HS-27A (cell line): ENCODE measurements at regions not wholly inside any gene's neighbourhood (a gene's known extent, or its start where the extent isn't known, plus 50 kb on each side); places are given as distances from the start of the nearest gene placed in this dataset.

Experiments
- DNase-seq: peaks from one replicate; pipeline ENCODE4 v3.0.0-alpha.2; 2012; ENCODE audit warnings: low read depth, missing footprints

DNA sequence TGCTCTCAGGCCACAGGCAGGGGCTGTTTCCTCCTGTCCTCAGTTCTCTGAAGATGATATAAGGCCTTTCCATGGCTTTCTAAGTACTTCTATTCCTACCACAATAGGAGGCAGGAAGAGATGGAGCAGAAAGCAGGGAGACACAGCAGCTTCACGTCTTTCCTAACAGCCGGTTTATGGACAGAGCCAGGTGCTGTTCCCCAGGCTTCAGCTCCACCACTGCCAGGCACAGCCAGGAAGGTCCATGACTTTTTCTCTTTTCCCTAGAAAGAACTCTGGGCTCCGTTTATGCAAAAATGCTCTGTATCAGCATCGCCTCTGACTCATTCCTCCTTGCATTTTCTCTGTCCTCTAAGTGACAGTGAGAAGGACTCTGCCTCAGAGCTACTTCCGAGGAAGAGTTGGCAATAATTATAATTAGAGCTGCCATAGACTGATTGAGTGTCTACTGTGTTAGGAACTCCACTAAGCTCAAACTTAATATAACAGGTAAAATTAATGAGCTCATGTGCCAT lies 478.5 kb downstream of the RASEF start:
- DNase-seq = no peak

GRCh38 chr9:82586918-82587356 lies 476.0 kb downstream of the RASEF start:
- DNase-seq = no peak

DNA sequence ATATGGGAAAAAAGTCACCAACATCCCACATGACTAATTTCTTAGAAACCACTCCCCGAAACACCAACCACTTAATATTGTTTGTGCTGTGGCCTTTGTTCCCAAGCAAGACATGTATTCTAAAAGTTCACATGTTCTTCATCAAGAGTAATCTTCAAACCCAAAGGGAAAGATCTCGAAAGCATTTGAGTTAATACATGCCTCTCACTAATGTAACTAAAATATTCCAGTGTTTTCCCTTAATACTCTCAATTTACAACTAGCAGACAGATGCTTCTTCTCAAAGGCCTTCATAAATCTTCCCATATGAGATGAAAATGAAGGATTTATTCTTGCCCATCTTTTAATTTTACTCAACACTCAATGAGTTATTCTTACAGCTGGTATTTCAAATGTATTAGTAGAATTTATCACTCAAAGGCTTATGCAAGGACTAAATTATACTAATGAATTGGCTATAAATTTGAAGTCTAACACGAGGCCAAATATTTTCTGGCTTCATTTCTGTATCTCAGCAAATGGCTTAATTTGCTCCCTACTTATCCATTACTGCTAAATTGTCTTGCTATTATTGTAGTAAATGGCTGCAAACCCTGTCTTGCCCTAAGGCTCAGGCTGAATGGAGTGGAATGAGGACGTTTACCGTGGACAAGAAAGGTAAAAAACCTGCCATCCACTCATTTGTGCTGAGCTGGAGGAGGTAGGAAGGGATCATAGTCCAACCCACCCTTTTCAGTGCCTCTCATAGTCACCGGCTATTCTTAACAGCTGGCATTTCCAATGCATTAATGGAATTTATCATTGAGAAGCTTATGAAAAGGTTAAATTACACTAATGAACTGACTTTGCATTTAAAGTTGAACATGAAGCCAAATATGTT lies 474.4 kb downstream of the RASEF start:
- DNase-seq = no peak

DNA sequence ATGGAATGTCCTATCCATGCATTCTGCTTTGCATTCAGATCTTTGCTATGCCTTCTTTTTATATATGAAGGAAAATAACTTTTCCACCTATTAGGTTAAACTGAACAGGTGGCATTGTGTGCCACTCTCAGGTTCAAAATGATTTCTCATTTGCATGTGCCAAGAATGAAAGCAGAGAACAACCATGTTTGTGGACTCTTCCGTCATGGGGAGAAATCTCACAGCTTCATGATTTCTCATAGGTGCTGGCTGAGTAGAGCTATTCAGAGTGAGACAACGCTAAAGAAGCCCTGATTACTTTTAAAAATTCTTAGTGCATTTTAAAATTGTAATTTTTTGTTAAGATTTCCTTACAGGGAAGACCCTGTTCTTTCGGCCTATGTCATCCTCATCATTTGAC lies 472.1 kb downstream of the RASEF start:
- no peak for DNase-seq

GRCh38 chr9:82593501-82593900 lies 469.4 kb downstream of the RASEF start:
- no peak for DNase-seq

DNA sequence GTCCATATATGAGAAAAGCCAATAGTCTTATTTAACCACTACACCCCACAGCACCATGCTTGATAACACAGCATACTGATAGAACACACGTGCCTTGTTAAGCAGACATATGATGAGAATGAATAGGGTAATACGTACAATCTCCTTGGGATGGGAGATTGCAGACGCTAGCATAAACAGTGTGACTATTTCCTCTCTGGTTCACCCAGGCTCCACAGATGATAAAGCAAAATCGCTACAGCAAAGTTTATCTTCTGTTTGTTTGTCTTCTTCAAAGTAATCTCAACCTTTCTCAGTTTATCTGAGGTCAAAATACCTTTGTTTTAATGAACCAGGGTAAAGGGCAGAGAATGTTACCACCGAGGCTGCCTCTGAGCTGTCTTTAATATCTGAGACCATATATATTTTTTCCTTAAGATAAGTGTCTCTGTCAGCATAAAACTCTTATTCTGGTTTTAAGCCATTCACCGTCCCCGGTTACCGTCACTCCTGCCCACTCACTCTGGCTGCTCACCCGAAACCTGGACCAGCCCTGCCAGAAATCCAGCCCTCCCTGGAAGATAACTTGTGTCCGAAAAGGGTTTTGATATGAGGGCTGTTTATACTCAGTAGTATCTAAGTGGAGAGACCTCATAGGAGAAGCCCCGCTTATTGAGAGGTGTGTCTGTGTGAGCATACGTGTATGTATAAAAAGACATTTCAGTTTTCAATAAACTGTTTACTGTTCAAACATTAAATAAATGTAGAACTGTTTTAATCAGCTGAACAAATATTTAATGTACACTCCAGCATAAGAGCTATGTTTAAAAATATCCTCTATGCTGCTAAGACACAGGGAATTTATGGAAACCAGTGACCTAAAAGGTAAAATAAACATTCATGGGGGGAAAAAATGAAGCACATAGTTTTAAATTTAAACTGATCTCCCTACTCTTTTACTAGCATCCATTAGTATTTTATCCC lies 465.4 kb downstream of the RASEF start:
- DNase-seq = no peak

GRCh38 chr9:82598241-82599039 lies 464.5 kb downstream of the RASEF start:
- no peak for DNase-seq

DNA sequence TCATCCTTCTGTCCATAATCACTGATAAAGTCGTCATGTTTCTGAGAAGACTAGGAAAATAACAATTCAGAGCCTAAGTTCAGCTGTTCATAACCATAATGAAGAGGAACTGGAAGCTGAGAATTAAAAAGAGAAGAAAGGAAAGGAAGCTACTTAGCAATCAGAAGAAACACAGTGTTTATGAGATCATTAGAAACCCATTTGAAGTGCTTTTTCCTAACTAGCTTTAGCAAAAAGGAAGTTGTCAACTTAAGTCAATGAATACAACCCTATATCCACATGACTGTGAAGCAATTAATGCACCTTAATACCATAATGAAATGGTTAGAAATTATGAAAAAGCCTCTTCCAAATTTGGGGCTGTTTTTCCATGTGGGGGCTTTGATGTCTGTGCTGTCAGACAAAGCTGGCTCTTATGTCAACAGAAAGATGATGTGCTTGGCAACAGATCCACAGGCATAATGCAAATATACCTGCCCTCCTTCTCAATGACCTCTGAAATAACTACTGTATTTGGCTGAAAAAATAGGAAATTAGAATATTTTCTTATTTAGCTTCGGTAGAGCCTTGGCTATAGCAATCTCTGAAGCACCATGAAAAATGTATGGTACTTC lies 463.5 kb downstream of the RASEF start:
- no peak for DNase-seq

DNA sequence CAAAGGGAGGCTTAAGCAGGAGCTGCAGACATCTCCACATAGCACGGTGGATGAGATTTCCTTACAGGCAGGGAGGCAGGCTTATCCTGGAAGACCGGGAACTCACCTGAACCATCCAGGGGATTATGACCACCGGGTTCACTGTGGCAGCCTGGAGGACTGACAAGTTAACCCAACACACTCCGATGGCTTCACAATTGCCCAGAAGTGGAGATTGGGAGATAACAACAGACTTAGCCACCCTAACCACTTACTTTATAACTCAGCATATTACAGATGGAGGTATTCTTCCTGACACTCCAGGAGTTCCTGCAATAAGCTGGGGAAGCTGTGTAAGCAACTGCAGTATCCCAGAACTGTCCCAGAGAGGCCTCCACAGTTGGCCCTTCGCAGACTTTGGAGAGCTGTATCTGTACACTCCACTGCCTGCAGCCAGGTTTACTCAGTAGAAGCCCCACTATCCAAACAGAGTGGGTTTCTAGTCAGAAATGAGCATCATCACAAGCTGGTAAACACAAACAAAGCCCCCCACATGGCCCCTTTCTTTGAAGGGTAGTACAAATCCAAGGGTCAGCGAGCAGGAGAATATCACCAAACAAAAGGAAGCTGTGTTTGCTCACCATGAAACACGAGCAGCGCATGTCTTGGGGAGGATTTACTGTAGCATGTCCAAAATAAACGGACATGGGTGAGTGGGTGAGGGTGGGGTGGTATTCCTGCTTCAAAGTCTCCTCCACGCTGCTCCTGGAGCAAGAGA lies 462.2 kb downstream of the RASEF start:
- DNase-seq = no peak

DNA sequence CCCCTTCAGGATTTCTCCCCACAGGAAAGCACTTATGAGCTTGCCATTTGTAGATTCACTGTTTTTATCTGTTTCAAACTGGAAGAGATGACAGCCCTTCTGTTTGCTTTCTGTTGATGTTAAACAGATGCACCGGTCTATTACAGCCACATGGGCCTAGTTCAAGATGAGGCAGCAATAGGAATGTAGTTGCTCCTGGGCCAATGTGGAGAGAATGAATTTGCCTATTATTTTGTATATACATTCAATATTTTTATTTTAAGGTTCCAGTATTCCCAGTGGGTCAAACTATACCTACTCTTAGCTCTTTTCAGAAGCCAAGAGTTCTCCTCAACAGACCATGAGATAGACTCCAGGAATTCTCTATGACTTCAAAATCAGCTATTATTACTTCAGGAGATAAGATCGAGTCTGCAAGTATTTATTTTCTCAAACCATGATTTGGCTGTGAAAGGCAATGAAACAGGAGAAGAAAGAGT lies 461.6 kb downstream of the RASEF start:
- DNase-seq = no peak

DNA sequence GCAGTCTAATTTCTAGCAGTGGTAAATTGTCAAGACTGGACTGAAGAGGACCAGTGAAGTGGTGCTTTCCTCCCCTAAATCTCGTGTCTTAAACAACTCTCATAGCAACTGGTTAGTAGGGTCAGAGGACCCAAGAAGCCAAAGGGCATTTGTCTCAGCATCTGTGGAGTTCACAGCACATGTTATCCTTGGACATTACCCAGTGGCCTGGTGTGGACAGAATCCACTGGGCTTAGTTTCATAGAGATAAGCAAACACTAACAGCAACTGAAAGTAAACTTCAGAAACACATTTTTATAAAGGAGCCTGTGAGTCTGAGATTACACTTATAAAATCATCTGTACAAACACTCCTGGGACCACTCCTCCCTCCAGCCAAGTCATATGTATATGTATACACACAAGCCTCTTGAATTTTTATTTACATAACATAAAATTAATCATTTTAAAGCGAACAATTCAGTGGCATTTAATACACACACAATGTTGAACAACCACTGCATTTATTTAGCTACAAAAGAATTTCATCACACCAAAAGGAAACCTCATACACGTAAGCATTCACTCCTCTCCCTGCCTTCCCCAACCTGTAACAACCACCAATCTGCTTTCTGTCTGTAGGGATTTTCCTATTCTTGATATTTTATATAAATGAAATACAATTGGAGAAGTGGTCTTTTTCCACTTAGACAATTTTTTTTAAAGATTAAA lies 457.8 kb downstream of the RASEF start:
- DNase-seq = no peak

DNA sequence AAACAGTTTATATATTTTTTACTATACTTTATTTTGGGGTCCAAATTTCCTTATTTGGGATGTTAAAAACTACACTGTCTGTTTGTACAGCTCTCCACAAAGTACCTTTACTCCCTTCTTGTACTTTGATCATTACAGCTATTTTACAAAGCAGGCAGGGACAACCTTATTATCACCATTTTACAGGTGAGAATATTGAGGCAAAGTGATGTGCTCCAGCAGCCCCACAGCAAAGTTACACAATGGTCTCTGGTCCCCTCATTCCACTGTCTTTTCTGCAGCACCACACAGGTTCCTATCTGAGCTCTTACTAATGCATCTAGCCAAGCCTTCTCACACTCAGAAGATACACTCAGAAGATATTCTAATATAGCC lies 457.3 kb downstream of the RASEF start:
- DNase-seq = no peak

DNA sequence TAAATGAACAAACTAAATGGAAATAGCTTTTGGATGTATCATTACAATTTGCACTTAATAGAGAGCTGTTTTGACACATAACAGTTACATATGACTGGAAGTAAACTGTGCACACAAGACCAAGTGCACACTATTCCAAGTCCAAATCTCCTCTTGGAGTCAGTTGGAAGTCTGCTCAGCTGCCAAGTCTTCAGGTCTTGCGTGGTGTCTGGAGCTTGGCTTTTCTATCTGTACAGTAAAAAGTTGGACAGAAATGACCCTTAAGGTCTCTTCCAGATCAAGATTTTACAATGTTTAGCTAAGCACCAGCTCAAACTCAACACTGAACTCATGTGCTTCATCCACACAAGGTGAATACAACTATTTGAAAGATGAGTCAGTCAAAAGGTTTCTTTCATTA lies 456.9 kb downstream of the RASEF start:
- DNase-seq = no peak

DNA sequence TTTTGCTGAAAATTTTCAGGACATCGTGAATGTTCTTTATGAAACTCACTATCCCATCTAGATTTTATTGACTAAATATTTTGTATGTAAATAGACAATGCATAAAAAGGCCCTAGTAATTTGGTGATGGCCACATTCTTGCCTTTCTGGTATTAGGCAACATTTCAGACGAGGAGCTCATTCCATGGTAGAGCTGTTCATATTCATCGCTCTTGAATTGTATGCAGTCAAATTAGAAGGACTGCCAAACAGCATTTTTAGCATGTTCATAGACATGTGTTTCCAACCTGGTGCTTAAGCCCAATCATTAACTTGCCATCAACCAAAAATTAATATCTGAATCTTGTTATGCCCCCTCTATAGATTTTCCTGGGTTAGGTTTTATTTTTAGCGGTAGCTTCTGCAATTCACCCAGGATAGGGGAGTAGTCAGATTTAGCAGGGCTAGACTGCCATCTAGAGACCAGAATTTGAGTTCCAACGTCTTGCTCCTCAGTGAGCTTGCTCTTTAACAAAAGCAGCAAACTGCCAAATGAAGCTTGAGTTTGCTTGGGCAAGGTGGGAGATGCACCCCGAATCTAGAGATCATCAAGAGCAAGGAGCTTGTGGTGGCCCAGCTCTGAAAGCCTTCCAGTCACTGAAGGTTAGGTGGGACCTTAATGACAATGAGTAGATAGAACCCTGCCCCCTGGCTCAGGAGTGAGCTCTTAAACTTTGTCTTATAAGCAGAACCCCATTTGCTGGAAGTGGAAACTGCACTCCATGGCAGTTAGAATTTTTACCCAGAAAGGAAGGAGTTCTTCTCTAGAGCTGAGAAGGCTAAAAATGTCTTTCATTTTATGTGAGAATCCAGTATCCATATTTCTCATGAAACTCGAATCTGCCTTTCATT lies 456.2 kb downstream of the RASEF start:
- no peak for DNase-seq

DNA sequence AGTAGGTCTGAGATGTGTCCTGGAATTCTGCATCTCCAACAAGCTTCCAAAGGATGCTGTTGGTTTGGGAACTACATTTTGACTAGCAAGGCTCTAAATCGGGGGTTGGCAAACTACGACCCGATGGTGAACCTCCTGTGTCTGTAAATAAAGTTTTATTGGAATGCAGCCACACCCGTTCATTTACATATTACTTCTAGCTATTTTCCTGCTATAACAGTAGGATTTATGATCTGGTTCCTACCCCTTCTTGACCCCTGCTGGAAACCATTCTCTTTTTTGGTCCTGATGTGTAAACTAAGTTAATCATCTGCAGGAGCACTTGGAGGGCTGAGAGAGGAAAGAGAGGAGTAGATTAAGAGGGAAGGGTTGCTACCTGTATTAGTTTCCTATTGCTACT lies 454.5 kb downstream of the RASEF start:
- no peak for DNase-seq

DNA sequence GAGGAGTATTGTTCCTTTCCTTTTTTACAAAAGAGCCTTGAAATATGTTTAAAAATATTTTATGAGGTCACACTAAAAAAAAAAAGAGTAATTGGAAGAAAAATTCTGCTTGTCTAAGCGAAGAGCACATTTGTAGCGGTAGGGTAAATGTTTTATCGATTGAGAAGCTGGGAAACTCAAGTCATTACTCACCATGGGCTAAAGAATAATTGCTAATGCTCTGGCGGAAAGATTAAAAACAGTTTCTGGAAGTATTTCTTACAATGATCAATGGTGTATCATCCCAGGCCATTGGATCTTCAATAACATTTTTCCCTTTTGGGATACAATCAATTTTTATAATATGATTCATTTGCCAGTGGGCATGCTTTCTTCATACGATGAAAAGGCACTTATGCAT lies 450.0 kb downstream of the RASEF start:
- no peak for DNase-seq

GRCh38 chr9:82613498-82613897 lies 449.4 kb downstream of the RASEF start:
- no peak for DNase-seq

DNA sequence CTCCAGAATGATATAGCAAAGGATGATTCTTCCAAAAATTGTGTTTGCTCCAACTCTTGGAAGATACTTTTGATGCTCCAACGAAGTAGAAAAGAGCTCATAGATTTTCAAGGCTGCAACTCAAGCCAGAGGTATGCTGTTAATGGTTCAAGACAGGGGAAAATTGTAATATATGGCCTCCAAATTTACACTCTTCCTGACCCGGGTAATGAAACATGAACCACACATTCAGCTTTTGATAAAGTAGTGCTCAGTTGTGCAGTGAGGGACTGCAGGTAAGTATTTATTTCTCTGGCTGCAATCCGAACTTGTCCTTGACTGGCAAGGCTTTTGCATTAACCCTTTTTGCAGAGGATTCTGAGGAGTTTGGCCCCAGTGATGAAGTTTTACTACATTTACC lies 446.4 kb downstream of the RASEF start:
- no peak for DNase-seq

DNA sequence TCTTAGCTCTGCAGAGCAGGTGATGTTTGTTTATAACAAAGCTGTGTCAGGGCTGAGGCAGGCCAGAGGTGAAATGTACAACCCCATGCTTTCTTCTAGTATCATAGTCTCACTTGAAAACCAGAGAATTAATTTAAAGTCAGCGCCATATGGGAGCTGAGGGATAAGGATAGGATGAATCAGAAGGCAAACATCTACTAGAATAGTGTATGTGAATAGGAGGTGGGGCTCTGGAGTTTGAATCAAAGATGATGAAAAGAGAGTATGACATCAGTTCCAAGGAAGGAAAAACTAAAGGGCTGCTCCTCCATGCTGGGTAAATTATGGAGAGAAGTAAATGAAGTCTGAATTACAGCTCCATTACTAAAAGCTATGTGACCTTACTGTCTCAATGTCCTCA lies 441.5 kb downstream of the RASEF start:
- no peak for DNase-seq
